ENCODE measurements at regions not wholly inside any gene's neighbourhood (a gene's known extent, or its start where the extent isn't known, plus 50 kb on each side); places are given as distances from the start of the nearest gene placed in this dataset.

- TF ChIP-seq POLR2A (IDR thresholded peaks at IDR 0.05) = no peak
- TF ChIP-seq CTCF (IDR thresholded peaks at IDR 0.05) = no peak
Measured at GRCh38 chr17:72234985-72235384, 114.2 kb downstream of the SOX9 start.

All from Peyer's patch (tissue), 4 donors.